ENCODE measurements at regions not wholly inside any gene's neighbourhood (a gene's known extent, or its start where the extent isn't known, plus 50 kb on each side); places are given as distances from the start of the nearest gene placed in this dataset.

GRCh38 chr15:60161704-60162103 is 157.6 kb downstream of the FOXB1 start:
- TF ChIP-seq CTCF (conservative IDR thresholded peaks at IDR 0.05; ENCODE audit: low read length) (no peak), EZH2phosphoT487 (IDR thresholded peaks at IDR 0.05; ENCODE audit: borderline replicate concordance) (no peak)

Data from Loucy (cell line).